MM.1S (cell line): ENCODE measurements at regions not wholly inside any gene's neighbourhood (a gene's known extent, or its start where the extent isn't known, plus 50 kb on each side); places are given as distances from the start of the nearest gene placed in this dataset.
A peak's percentile ranks its signal among the peaks of the same experiment; 100 is the strongest.

Experiments used
- DNase-seq: peaks from one replicate; pipeline ENCODE4 v3.0.0-alpha.2; 2015
- H2AFZ ChIP-seq: fragments of 300-600 bp; sonication (generic); 2 replicates; pipeline ENCODE4 v1.6.0; 2016; ENCODE audit warnings: antibody characterized with exemption, low read length
- H3F3A ChIP-seq: fragments of 300-600 bp; sonication (generic); 2 replicates; pipeline ENCODE4 v1.6.1; 2016; ENCODE audit warnings: mild to moderate bottlenecking, antibody characterized with exemption, low read length, moderate library complexity, mixed read lengths; ENCODE audit not compliant: insufficient read depth
- H3K27ac ChIP-seq: fragments of 300-600 bp; sonication (generic); 2 replicates; pipeline ENCODE4 v1.5.1; 2016; ENCODE audit warnings: mild to moderate bottlenecking, low read length
- H3K27me3 ChIP-seq: fragments of 300-600 bp; sonication (generic); replicated peaks from 2 replicates; pipeline ENCODE4 v1.6.0; 2016; ENCODE audit warnings: low read length; ENCODE audit not compliant: insufficient read depth
- H3K36me3 ChIP-seq: fragments of 300-600 bp; sonication (generic); replicated peaks from 2 replicates; pipeline ENCODE4 v1.6.1; 2016; ENCODE audit warnings: mild to moderate bottlenecking, low read length, mixed read lengths; ENCODE audit not compliant: insufficient read depth
- H3K4me1 ChIP-seq: fragments of 300-600 bp; sonication (generic); 2 replicates; pipeline ENCODE4 v1.6.1; 2016; ENCODE audit warnings: low read length, mixed read lengths
- H3K4me2 ChIP-seq: fragments of 300-600 bp; sonication (generic); 2 replicates; pipeline ENCODE4 v1.6.0; 2016; ENCODE audit warnings: low read depth, low read length
- H3K4me3 ChIP-seq: fragments of 300-600 bp; sonication (generic); 2 replicates; pipeline ENCODE4 v1.5.1; 2016; ENCODE audit warnings: low read length, mixed read lengths
- H3K79me2 ChIP-seq: fragments of 300-600 bp; sonication (generic); 2 replicates; pipeline ENCODE4 v1.6.1; 2016; ENCODE audit warnings: mixed run types, low read length, mixed read lengths
- H3K9ac ChIP-seq: fragments of 300-600 bp; sonication (generic); 2 replicates; pipeline ENCODE4 v1.6.1; 2016; ENCODE audit warnings: low read length, mixed read lengths
- H3K9me2 ChIP-seq: fragments of 300-600 bp; sonication (generic); replicated peaks from 2 replicates; pipeline ENCODE4 v1.6.1; 2016; ENCODE audit warnings: mild to moderate bottlenecking, low read length, mixed read lengths; ENCODE audit not compliant: insufficient read depth
- H3K9me3 ChIP-seq: fragments of 300-600 bp; sonication (generic); replicated peaks from 2 replicates; pipeline ENCODE4 v1.6.1; 2016; ENCODE audit warnings: mild to moderate bottlenecking, low read length, mixed read lengths; ENCODE audit not compliant: insufficient read depth
- H4K20me1 ChIP-seq: fragments of 300-600 bp; sonication (generic); 2 replicates; pipeline ENCODE4 v1.6.1; 2016; ENCODE audit warnings: mild to moderate bottlenecking, low read length, moderate library complexity, mixed read lengths; ENCODE audit not compliant: insufficient read depth
- CTCF ChIP-seq: fragments of 300-600 bp; sonication (generic); IDR thresholded peaks from 2 replicates; pipeline ENCODE4 v1.5.1; 2016; ENCODE audit warnings: antibody characterized with exemption, low read length, mixed read lengths
- EZH2 ChIP-seq: fragments of 300-600 bp; sonication (generic); optimal IDR thresholded peaks from 2 replicates; pipeline ENCODE3; 2017; ENCODE audit warnings: low read depth, mild to moderate bottlenecking, antibody characterized with exemption, low read length, mixed read lengths
- EZH2phosphoT487 ChIP-seq: fragments of 300-600 bp; sonication (generic); IDR thresholded peaks from 2 replicates; pipeline ENCODE4 v1.6.1; 2018; ENCODE audit warnings: antibody characterized with exemption, low read length

- H4K20me1 ChIP-seq, result no peaks in the 10 kb centered on the region
- TF ChIP-seq EZH2, result no peak
- TF ChIP-seq CTCF, result peak; percentile 52
- no peak for TF ChIP-seq EZH2phosphoT487
These were observed 172.8 kb upstream of the CXCL13 start for GRCh38 chr4:77432717-77433417.

GRCh38 chr4:77433418-77433733, 172.2 kb upstream of the CXCL13 start:
- Histone ChIP-seq H3F3A (no peaks in the 10 kb centered on the region), H4K20me1 (no peaks in the 10 kb centered on the region), H3K4me3 (no peak overlapping the region), H2AFZ (no peak overlapping the region), H3K4me1 (peaks cover 5% of the 10 kb centered on the region), H3K79me2 (no peaks in the 10 kb centered on the region), H3K9me3 (no peaks in the 10 kb centered on the region), H3K36me3 (no peaks in the 10 kb centered on the region), H3K27me3 (no peaks in the 10 kb centered on the region), H3K4me2 (peak overlapping the region; percentile 37), H3K9ac (no peak overlapping the region), H3K9me2 (no peaks in the 10 kb centered on the region), H3K27ac (no peak overlapping the region)
- peak; percentile 87 for DNase-seq
- TF ChIP-seq EZH2phosphoT487 (no peak), CTCF (peak; percentile 69)

More at GRCh38 chr4:77432717-77433417, 172.8 kb upstream of the CXCL13 start:
- Histone ChIP-seq H3K27me3 (no peaks in the 10 kb centered on the region), H3K4me1 (peaks cover 5% of the 10 kb centered on the region), H3K36me3 (no peaks in the 10 kb centered on the region), H3K4me2 (peak overlapping the region; percentile 37), H2AFZ (no peak overlapping the region), H3K27ac (no peak overlapping the region), H3F3A (no peaks in the 10 kb centered on the region), H3K9ac (no peak overlapping the region), H3K79me2 (no peaks in the 10 kb centered on the region), H3K9me2 (no peaks in the 10 kb centered on the region), H3K4me3 (no peak overlapping the region), H3K9me3 (no peaks in the 10 kb centered on the region)
- DNase-seq, result peak; percentile 47

- Histone ChIP-seq H3K79me2 (no peaks in the 10 kb centered on the region), H3K4me3 (no peak overlapping the region), H3K4me1 (peaks cover 5% of the 10 kb centered on the region), H4K20me1 (no peaks in the 10 kb centered on the region), H3K27me3 (no peaks in the 10 kb centered on the region), H3K9me3 (no peaks in the 10 kb centered on the region), H3K27ac (no peak overlapping the region), H3K9me2 (no peaks in the 10 kb centered on the region), H3K4me2 (no peak overlapping the region), H3K36me3 (no peaks in the 10 kb centered on the region), H3F3A (no peaks in the 10 kb centered on the region), H3K9ac (no peak overlapping the region), H2AFZ (no peak overlapping the region)
- TF ChIP-seq EZH2, result no peak
- DNase-seq, result no peak
These were observed 171.1 kb upstream of the CXCL13 start for GRCh38 chr4:77434299-77435092.

- TF ChIP-seq EZH2phosphoT487 (no peak), CTCF (no peak), EZH2 (no peak)
- DNase-seq, result no peak
- Histone ChIP-seq H3K4me1 (peaks cover 5% of the 10 kb centered on the region), H4K20me1 (no peaks in the 10 kb centered on the region), H3K36me3 (no peaks in the 10 kb centered on the region), H3K9me2 (no peaks in the 10 kb centered on the region), H3K79me2 (no peaks in the 10 kb centered on the region), H3K27me3 (no peaks in the 10 kb centered on the region), H3K4me2 (no peak overlapping the region), H2AFZ (no peak overlapping the region), H3K9me3 (no peaks in the 10 kb centered on the region), H3K27ac (no peak overlapping the region), H3K9ac (no peak overlapping the region), H3K4me3 (no peak overlapping the region), H3F3A (no peaks in the 10 kb centered on the region)
These were observed 168.5 kb upstream of the CXCL13 start for GRCh38 chr4:77437079-77437478.
